Neural crest cell (in vitro differentiated cells): ENCODE measurements at regions not wholly inside any gene's neighbourhood (a gene's known extent, or its start where the extent isn't known, plus 50 kb on each side); places are given as distances from the start of the nearest gene placed in this dataset.

ENCODE experiments used
- DNase-seq: peaks from one replicate; pipeline ENCODE4 v3.0.0; 2021; ENCODE audit warnings: low read depth, mixed read lengths, low spot score
- H3K27ac Mint-ChIP-seq: one replicate; pipeline ENCODE4 v1.8.0; 2021; ENCODE audit warnings: mild to moderate bottlenecking, mixed read lengths; ENCODE audit not compliant: unreplicated experiment
- H3K27me3 Mint-ChIP-seq: 2 replicates; pipeline ENCODE4 v1.8.0; 2021; ENCODE audit warnings: low read depth, mild to moderate bottlenecking, mixed read lengths
- H3K36me3 Mint-ChIP-seq: 2 replicates; pipeline ENCODE4 v1.8.0; 2021; ENCODE audit warnings: low read depth, mild to moderate bottlenecking, mixed read lengths
- H3K4me1 Mint-ChIP-seq: 2 replicates; pipeline ENCODE4 v1.8.0; 2021; ENCODE audit warnings: mixed read lengths
- H3K4me3 Mint-ChIP-seq: one replicate; pipeline ENCODE4 v1.8.0; 2021; ENCODE audit warnings: mild to moderate bottlenecking, mixed read lengths
- H3K9me3 Mint-ChIP-seq: 2 replicates; pipeline ENCODE4 v1.8.0; 2021; ENCODE audit warnings: mixed read lengths
- TF ChIP-seq, protein P1 (sequence below): fragments of 200-600 bp; sonication (generic); conservative IDR thresholded peaks from 2 replicates; pipeline ENCODE4 v1.5.0; 2021; ENCODE audit warnings: antibody characterized with exemption, mild to moderate bottlenecking

DNA sequence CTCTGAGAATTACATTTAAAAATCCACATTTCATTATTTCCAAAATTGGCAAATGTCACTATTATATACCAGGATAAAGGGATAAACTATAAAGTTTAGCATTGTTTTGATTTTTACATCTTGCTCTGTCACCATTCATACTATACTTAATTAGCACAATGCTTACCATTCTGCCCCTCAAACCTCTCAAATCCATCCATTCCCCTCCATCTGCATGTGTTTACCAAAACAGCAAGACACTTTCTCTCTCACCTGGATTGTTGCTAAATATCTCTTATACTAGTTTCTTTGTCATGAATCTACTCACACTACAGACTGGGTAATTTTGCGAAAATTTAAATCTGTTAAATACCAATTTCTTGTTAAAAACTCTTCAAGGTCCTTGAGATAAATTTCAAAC, 496.1 kb downstream of the NR4A2 start:
- H3K36me3 Mint-ChIP-seq: no peaks in the 10 kb centered on the region

DNA sequence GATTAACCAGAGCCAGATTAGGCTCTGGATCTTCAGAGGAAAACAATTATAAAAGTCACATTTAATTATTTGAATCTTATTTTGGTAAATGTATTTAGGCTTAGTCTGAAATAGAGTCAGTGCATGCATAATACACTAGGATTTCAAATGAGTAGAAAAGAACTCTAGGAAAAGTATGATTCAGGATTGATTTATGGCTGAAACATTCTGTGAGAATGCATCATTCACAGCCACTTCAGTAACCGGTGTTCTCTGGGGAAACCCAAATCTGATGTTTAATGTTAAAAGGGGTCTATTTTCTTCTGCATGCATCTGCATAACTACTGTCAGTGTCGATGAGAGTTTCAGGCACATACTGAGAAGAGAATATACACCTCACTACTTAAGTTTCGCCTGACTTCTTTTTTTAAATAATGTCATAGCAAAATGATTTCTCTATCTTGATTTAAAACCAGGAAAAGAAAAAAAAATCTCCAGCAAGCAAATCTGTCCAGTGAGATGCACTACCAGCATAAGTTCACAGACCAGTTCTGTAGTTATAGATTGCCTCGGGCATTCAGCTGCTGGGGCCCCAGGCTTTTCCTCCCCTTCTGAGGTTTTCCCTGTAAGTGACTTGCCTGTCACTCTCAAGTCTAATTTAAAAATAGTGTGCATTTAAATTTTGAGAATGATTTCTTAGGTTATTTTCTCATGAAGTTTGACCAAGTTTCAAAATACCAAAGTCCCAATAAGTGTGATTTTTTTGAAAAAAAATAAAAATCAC, 501.5 kb downstream of the NR4A2 start:
- Mint-ChIP-seq H3K27me3 (no peaks in the 10 kb centered on the region), H3K4me1 (peaks cover 7% of the 10 kb centered on the region), H3K27ac (no peak overlapping the region), H3K4me3 (no peak overlapping the region), H3K36me3 (no peaks in the 10 kb centered on the region), H3K9me3 (no peaks in the 10 kb centered on the region)
- no peak for DNase-seq
- TF ChIP-seq, protein P1, sequence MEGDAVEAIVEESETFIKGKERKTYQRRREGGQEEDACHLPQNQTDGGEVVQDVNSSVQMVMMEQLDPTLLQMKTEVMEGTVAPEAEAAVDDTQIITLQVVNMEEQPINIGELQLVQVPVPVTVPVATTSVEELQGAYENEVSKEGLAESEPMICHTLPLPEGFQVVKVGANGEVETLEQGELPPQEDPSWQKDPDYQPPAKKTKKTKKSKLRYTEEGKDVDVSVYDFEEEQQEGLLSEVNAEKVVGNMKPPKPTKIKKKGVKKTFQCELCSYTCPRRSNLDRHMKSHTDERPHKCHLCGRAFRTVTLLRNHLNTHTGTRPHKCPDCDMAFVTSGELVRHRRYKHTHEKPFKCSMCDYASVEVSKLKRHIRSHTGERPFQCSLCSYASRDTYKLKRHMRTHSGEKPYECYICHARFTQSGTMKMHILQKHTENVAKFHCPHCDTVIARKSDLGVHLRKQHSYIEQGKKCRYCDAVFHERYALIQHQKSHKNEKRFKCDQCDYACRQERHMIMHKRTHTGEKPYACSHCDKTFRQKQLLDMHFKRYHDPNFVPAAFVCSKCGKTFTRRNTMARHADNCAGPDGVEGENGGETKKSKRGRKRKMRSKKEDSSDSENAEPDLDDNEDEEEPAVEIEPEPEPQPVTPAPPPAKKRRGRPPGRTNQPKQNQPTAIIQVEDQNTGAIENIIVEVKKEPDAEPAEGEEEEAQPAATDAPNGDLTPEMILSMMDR: no peak

More for the DNA sequence above, 496.1 kb downstream of the NR4A2 start:
- Mint-ChIP-seq H3K9me3 (no peaks in the 10 kb centered on the region), H3K4me3 (no peak overlapping the region), H3K4me1 (peaks cover 15% of the 10 kb centered on the region), H3K27me3 (no peaks in the 10 kb centered on the region), H3K27ac (no peak overlapping the region)
- DNase-seq: no peak
- TF ChIP-seq, protein P1: no peak

DNA sequence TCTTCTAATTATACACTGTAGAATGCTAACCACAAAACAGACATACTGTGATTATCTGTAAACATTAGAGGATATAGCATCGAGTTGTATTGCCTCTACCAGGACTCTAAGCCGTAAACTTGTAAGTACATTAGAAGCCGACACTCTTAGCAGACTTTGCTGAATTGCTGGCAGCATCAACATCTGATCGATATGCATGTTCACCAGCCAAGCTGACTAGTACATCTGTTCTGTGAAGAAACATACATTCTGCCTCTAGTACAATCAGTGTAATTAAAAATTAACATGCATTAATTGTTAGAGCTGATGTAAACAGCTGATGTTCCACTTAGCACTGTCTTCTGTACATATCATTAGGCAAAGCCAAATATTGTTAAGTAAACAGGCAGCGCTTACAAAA, 502.2 kb downstream of the NR4A2 start:
- TF ChIP-seq, protein P1: no peak
- Mint-ChIP-seq H3K4me1 (peaks cover 7% of the 10 kb centered on the region), H3K36me3 (no peaks in the 10 kb centered on the region), H3K27me3 (no peaks in the 10 kb centered on the region), H3K4me3 (no peak overlapping the region), H3K9me3 (no peaks in the 10 kb centered on the region), H3K27ac (peak overlapping the region; percentile 21)
- no peak for DNase-seq

DNA sequence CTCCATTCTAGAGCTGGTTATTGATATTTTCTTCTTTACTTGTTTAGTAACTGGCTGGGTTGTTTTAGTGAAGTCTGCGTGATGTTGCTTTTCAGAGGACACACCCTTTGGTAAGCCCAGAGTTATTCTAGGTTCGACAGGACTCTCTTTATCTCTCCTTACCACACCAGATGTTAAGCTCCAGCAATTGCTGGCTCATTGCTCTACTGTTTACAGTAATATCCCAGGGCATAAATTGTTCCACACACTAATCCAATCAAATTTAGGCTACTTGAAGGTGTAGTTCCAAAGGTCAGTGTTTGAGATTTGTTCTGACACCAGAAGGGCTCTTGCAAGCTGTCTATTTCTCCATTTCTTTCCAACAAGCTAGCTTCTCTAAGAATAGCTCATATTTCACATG, 506.6 kb downstream of the NR4A2 start:
- no peaks in the 10 kb centered on the region for H3K27me3 Mint-ChIP-seq
- no peak overlapping the region for H3K27ac Mint-ChIP-seq
- no peak overlapping the region for H3K4me3 Mint-ChIP-seq
- H3K9me3 Mint-ChIP-seq: peaks cover 2% of the 10 kb centered on the region
- TF ChIP-seq, protein P1: no peak
- H3K36me3 Mint-ChIP-seq: peaks cover 3% of the 10 kb centered on the region
- peaks cover 2% of the 10 kb centered on the region for H3K4me1 Mint-ChIP-seq
- no peak for DNase-seq

DNA sequence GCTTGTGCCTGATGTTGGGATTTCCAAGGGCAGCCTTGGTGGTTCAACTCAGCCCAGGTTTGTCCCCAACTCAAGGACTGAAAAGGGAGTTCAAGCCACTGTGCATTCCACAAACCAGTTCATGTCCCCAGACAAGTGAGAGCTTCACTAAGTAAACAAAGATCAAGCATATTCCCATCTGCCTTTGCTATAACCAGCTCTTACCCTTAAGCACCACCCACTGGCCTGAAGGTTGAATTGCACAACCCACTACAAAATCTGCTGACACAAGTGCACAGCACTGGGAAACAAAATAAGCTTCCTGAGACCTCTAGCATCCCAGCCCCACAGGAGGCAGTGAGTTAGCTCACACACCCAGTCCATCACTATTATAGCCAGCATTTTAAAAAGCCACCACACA, 516.7 kb downstream of the NR4A2 start:
- DNase-seq: no peak
- no peak overlapping the region for H3K27ac Mint-ChIP-seq

More for the DNA sequence above, 516.7 kb downstream of the NR4A2 start:
- no peak overlapping the region for H3K4me3 Mint-ChIP-seq
- TF ChIP-seq, protein P1: peak; percentile 52
- H3K4me1 Mint-ChIP-seq: no peaks in the 10 kb centered on the region
- no peaks in the 10 kb centered on the region for H3K27me3 Mint-ChIP-seq
- H3K9me3 Mint-ChIP-seq: peaks cover 13% of the 10 kb centered on the region
- peaks cover 6% of the 10 kb centered on the region for H3K36me3 Mint-ChIP-seq
